ENCODE measurements at regions not wholly inside any gene's neighbourhood (a gene's known extent, or its start where the extent isn't known, plus 50 kb on each side); places are given as distances from the start of the nearest gene placed in this dataset.

GRCh38 chr5:57094753-57095683 is 78.8 kb upstream of the GPBP1 start:
- peak in 1 of 5 donors; percentile 24 for DNase-seq

GRCh38 chr5:57097526-57097925 is 76.3 kb upstream of the GPBP1 start:
- DNase-seq = no peak
- intact Hi-C loops (cut with DNase I) = no loop called here
- H3K4me1 ChIP-seq (ENCODE audit: control insufficient read depth in 2 of 3, insufficient read depth in 2 of 3, low read depth in 1 of 3, low read length in 3 of 3) = no peaks in the 10 kb centered on the region
- FAIRE-seq = no peak
- H3K9me3 ChIP-seq (ENCODE audit: control insufficient read depth in 2 of 3, insufficient read depth in 1 of 3, low read length in 3 of 3) = no peaks in the 10 kb centered on the region
- no peak overlapping the region for H3K4me3 ChIP-seq (ENCODE audit: low read length in 3 of 3)
- TF ChIP-seq CTCF (IDR thresholded peaks at IDR 0.05; ENCODE audit: borderline replicate concordance, extremely low read depth, insufficient read depth) = no peak
- H3K27me3 ChIP-seq (ENCODE audit: control insufficient read depth, insufficient read depth, low read length) = no peaks in the 10 kb centered on the region
- H3K27ac ChIP-seq (ENCODE audit: low read depth in 2 of 2, low read length in 2 of 2) = no peak overlapping the region
- H3K36me3 ChIP-seq (ENCODE audit: control insufficient read depth in 2 of 3, insufficient read depth in 3 of 3, low read length in 3 of 3) = no peaks in the 10 kb centered on the region
- H3K9ac ChIP-seq (ENCODE audit: low read length in 3 of 3) = no peak overlapping the region

More at GRCh38 chr5:57094753-57095683, 78.8 kb upstream of the GPBP1 start:
- no peak for FAIRE-seq
- H3K4me1 ChIP-seq (ENCODE audit: control insufficient read depth in 2 of 3, insufficient read depth in 2 of 3, low read depth in 1 of 3, low read length in 3 of 3) = no peaks in the 10 kb centered on the region
- no peaks in the 10 kb centered on the region for H3K9me3 ChIP-seq (ENCODE audit: control insufficient read depth in 2 of 3, insufficient read depth in 1 of 3, low read length in 3 of 3)
- H3K9ac ChIP-seq (ENCODE audit: low read length in 3 of 3) = no peak overlapping the region
- no peak overlapping the region for H3K27ac ChIP-seq (ENCODE audit: low read depth in 2 of 2, low read length in 2 of 2)
- H3K36me3 ChIP-seq (ENCODE audit: control insufficient read depth in 2 of 3, insufficient read depth in 3 of 3, low read length in 3 of 3) = no peaks in the 10 kb centered on the region
- intact Hi-C loops (cut with DNase I) = no loop called here
- no peaks in the 10 kb centered on the region for H3K27me3 ChIP-seq (ENCODE audit: control insufficient read depth, insufficient read depth, low read length)
- no peak overlapping the region for H3K4me3 ChIP-seq (ENCODE audit: low read length in 3 of 3)
- no peak for TF ChIP-seq CTCF (IDR thresholded peaks at IDR 0.05; ENCODE audit: borderline replicate concordance, extremely low read depth, insufficient read depth)

- intact Hi-C loops (cut with DNase I) = no loop called here
- Histone ChIP-seq H3K27me3 (ENCODE audit: control insufficient read depth, insufficient read depth, low read length) (no peaks in the 10 kb centered on the region), H3K36me3 (ENCODE audit: control insufficient read depth in 2 of 3, insufficient read depth in 3 of 3, low read length in 3 of 3) (no peaks in the 10 kb centered on the region), H3K9ac (ENCODE audit: low read length in 3 of 3) (no peak overlapping the region), H3K27ac (ENCODE audit: low read depth in 2 of 2, low read length in 2 of 2) (peak overlapping the region in 1 of 2 donors; percentile 7), H3K9me3 (ENCODE audit: control insufficient read depth in 2 of 3, insufficient read depth in 1 of 3, low read length in 3 of 3) (no peaks in the 10 kb centered on the region), H3K4me1 (ENCODE audit: control insufficient read depth in 2 of 3, insufficient read depth in 2 of 3, low read depth in 1 of 3, low read length in 3 of 3) (peaks cover 0 to 12% (median 0%) of the 10 kb centered on the region in 3 donors), H3K4me3 (ENCODE audit: low read length in 3 of 3) (no peak overlapping the region)
- DNase-seq (no peak), FAIRE-seq (no peak)
- TF ChIP-seq CTCF (IDR thresholded peaks at IDR 0.05; ENCODE audit: borderline replicate concordance, extremely low read depth, insufficient read depth) = no peak
These were observed 71.5 kb upstream of the GPBP1 start for GRCh38 chr5:57102189-57102904.
